ENCODE measurements at regions not wholly inside any gene's neighbourhood (a gene's known extent, or its start where the extent isn't known, plus 50 kb on each side); places are given as distances from the start of the nearest gene placed in this dataset.

DNA sequence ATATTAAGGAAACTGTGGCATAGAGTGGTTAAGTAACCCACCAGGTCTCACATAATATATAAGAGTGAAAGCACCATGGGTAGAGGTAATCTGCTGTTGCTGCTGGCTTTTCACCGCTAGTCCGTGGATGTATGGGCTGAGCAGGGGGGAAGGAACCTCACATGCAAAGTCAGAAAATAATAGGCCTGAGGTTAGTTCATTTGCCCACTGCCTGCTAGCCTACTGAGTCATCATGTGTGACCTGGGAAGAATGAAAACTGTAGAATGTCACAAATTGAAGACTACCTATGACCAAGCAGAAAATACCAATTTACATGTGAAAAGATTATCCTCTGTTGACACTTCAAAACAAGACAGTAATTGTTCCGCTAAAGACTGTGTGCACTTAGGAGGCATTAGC, 560.1 kb upstream of the FAT3 start:
- Mint-ChIP-seq H3K9me3 (peaks cover 4% of the 10 kb centered on the region; the same call in 1 of the 2 replicates), H3K4me1 (peaks cover 5% of the 10 kb centered on the region; the same call in 1 of the 2 replicates), H3K27me3 (ENCODE audit: low read depth) (no peaks in the 10 kb centered on the region), H3K27ac (no peak overlapping the region), H3K4me3 (no peak overlapping the region), H3K36me3 (no peaks in the 10 kb centered on the region)
- ATAC-seq, result peak; percentile 56
- no peak for DNase-seq (ENCODE audit: low spot score)
- TF ChIP-seq HMGXB4 (CRISPR knock-in tag; IDR thresholded peaks at IDR 0.05) (no peak), TP53 (CRISPR knock-in tag; IDR thresholded peaks at IDR 0.05) (no peak), ZNF138 (CRISPR knock-in tag; conservative IDR thresholded peaks at IDR 0.05) (no peak), ARID4B (CRISPR knock-in tag; IDR thresholded peaks at IDR 0.05; ENCODE audit: borderline replicate concordance) (no peak), CREB1 (CRISPR knock-in tag; IDR thresholded peaks at IDR 0.05) (no peak), GTF2I (CRISPR knock-in tag; conservative IDR thresholded peaks at IDR 0.05) (no peak), ZMAT4 (CRISPR knock-in tag; IDR thresholded peaks at IDR 0.05) (no peak), JUN (CRISPR knock-in tag; IDR thresholded peaks at IDR 0.05) (no peak)
- CTCF ChIA-PET, result no interaction called here
- POLR2A ChIA-PET, result no interaction called here

DNA sequence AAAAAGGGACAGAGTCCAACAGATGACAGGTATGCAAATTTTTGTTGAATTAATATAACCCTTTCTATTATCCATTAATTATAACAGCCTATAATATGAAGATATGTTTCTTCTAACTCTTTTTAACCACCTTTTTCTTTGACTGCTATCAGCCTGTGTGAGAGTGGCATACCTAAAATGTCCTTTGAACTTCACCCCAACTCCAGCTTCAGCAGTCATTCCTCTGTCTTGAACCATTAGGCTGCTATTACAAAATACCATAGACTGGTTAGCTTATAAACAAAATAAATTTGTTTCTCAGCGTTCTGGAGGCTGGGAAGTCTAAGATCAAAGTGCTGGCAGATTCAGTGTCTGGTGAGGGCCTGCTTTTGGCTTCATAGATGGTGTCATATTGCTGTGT, 564.6 kb upstream of the FAT3 start:
- Mint-ChIP-seq H3K4me1 (peaks cover 5% of the 10 kb centered on the region; the same call in 1 of the 2 replicates), H3K27ac (no peak overlapping the region), H3K36me3 (no peaks in the 10 kb centered on the region), H3K4me3 (no peak overlapping the region), H3K9me3 (0 out of 2 replicates have a peak, but pooled peaks cover 3% of the 10 kb centered on the region), H3K27me3 (ENCODE audit: low read depth) (no peaks in the 10 kb centered on the region)
- ATAC-seq, result no peak
- TF ChIP-seq FOXJ3 (CRISPR knock-in tag; IDR thresholded peaks at IDR 0.05; ENCODE audit: borderline replicate concordance) (no peak), NFYB (CRISPR knock-in tag; conservative IDR thresholded peaks at IDR 0.05; ENCODE audit: low read depth) (no peak), JUN (CRISPR knock-in tag; IDR thresholded peaks at IDR 0.05) (no peak), CDX4 (CRISPR knock-in tag; IDR thresholded peaks at IDR 0.05; ENCODE audit: borderline replicate concordance) (no peak), GTF2I (CRISPR knock-in tag; conservative IDR thresholded peaks at IDR 0.05) (no peak), EMX1 (CRISPR knock-in tag; IDR thresholded peaks at IDR 0.05) (no peak), TP53 (CRISPR knock-in tag; IDR thresholded peaks at IDR 0.05) (no peak), ZNF671 (CRISPR knock-in tag; IDR thresholded peaks at IDR 0.05) (no peak), E2F1 (CRISPR knock-in tag; IDR thresholded peaks at IDR 0.05) (no peak), RELA (CRISPR knock-in tag; IDR thresholded peaks at IDR 0.05; ENCODE audit: borderline replicate concordance) (no peak), TEAD1 (CRISPR knock-in tag; IDR thresholded peaks at IDR 0.05) (no peak), ZNF423 (CRISPR knock-in tag; IDR thresholded peaks at IDR 0.05) (no peak), HMGA2 (CRISPR knock-in tag; IDR thresholded peaks at IDR 0.05) (no peak), NFE2L1 (CRISPR knock-in tag; IDR thresholded peaks at IDR 0.05) (no peak), PRRX2 (CRISPR knock-in tag; IDR thresholded peaks at IDR 0.05) (no peak), MYBL2 (CRISPR knock-in tag; IDR thresholded peaks at IDR 0.05) (no peak)
- TF ChIP-seq, protein P1, sequence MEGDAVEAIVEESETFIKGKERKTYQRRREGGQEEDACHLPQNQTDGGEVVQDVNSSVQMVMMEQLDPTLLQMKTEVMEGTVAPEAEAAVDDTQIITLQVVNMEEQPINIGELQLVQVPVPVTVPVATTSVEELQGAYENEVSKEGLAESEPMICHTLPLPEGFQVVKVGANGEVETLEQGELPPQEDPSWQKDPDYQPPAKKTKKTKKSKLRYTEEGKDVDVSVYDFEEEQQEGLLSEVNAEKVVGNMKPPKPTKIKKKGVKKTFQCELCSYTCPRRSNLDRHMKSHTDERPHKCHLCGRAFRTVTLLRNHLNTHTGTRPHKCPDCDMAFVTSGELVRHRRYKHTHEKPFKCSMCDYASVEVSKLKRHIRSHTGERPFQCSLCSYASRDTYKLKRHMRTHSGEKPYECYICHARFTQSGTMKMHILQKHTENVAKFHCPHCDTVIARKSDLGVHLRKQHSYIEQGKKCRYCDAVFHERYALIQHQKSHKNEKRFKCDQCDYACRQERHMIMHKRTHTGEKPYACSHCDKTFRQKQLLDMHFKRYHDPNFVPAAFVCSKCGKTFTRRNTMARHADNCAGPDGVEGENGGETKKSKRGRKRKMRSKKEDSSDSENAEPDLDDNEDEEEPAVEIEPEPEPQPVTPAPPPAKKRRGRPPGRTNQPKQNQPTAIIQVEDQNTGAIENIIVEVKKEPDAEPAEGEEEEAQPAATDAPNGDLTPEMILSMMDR (IDR thresholded peaks at IDR 0.05), result no peak
- no peak for DNase-seq (ENCODE audit: low spot score)
- POLR2A ChIA-PET, result no interaction called here
- CTCF ChIA-PET, result no interaction called here
